ENCODE measurements at regions not wholly inside any gene's neighbourhood (a gene's known extent, or its start where the extent isn't known, plus 50 kb on each side); places are given as distances from the start of the nearest gene placed in this dataset.
A peak's percentile ranks its signal among the peaks of the same experiment; 100 is the strongest.

GRCh38 chr15:38861108-38861507 lies 296.5 kb upstream of the RASGRP1 start:
- no peak for DNase-seq (ENCODE audit: low read depth)
- Histone ChIP-seq H3K27me3 (ENCODE audit: control insufficient read depth, insufficient read depth, low read length) (no peaks in the 10 kb centered on the region), H3K4me3 (ENCODE audit: low read depth, low read length) (no peak overlapping the region), H3K36me3 (ENCODE audit: control insufficient read depth, insufficient read depth, low read length) (no peaks in the 10 kb centered on the region)
- no peak for TF ChIP-seq CTCF (IDR thresholded peaks at IDR 0.05; ENCODE audit: insufficient read depth, low read length, poor library complexity, severe bottlenecking)

- Histone ChIP-seq H3K4me3 (ENCODE audit: low read depth, low read length) (no peak overlapping the region), H3K36me3 (ENCODE audit: control insufficient read depth, insufficient read depth, low read length) (no peaks in the 10 kb centered on the region), H3K27me3 (ENCODE audit: control insufficient read depth, insufficient read depth, low read length) (no peaks in the 10 kb centered on the region)
- no peak for TF ChIP-seq CTCF (IDR thresholded peaks at IDR 0.05; ENCODE audit: insufficient read depth, low read length, poor library complexity, severe bottlenecking)
- no peak for DNase-seq (ENCODE audit: low read depth)
Measured at GRCh38 chr15:38862099-38862498, 297.5 kb upstream of the RASGRP1 start.

- DNase-seq (ENCODE audit: low read depth), result no peak
- H3K4me3 ChIP-seq (ENCODE audit: low read depth, low read length), result no peak overlapping the region
- H3K36me3 ChIP-seq (ENCODE audit: control insufficient read depth, insufficient read depth, low read length), result no peaks in the 10 kb centered on the region
- H3K27me3 ChIP-seq (ENCODE audit: control insufficient read depth, insufficient read depth, low read length), result no peaks in the 10 kb centered on the region
- TF ChIP-seq CTCF (IDR thresholded peaks at IDR 0.05; ENCODE audit: insufficient read depth, low read length, poor library complexity, severe bottlenecking), result no peak
Measured at GRCh38 chr15:38863381-38863780, 298.8 kb upstream of the RASGRP1 start.

- DNase-seq (ENCODE audit: low read depth), result no peak
- Histone ChIP-seq H3K4me3 (ENCODE audit: low read depth, low read length) (no peak overlapping the region), H3K36me3 (ENCODE audit: control insufficient read depth, insufficient read depth, low read length) (no peaks in the 10 kb centered on the region), H3K27me3 (ENCODE audit: control insufficient read depth, insufficient read depth, low read length) (no peaks in the 10 kb centered on the region)
- peak; percentile 11 for TF ChIP-seq CTCF (IDR thresholded peaks at IDR 0.05; ENCODE audit: insufficient read depth, low read length, poor library complexity, severe bottlenecking)
Measured at GRCh38 chr15:38864122-38864521, 299.5 kb upstream of the RASGRP1 start.

GRCh38 chr15:38864827-38865581 lies 300.4 kb upstream of the RASGRP1 start:
- no peaks in the 10 kb centered on the region for H3K27me3 ChIP-seq (ENCODE audit: control insufficient read depth, insufficient read depth, low read length)
- no peak for TF ChIP-seq CTCF (IDR thresholded peaks at IDR 0.05; ENCODE audit: insufficient read depth, low read length, poor library complexity, severe bottlenecking)
- no peak overlapping the region for H3K4me3 ChIP-seq (ENCODE audit: low read depth, low read length)
- H3K36me3 ChIP-seq (ENCODE audit: control insufficient read depth, insufficient read depth, low read length), result no peaks in the 10 kb centered on the region
- DNase-seq (ENCODE audit: low read depth), result no peak

- TF ChIP-seq CTCF (IDR thresholded peaks at IDR 0.05; ENCODE audit: insufficient read depth, low read length, poor library complexity, severe bottlenecking), result no peak
- Histone ChIP-seq H3K36me3 (ENCODE audit: control insufficient read depth, insufficient read depth, low read length) (no peaks in the 10 kb centered on the region), H3K27me3 (ENCODE audit: control insufficient read depth, insufficient read depth, low read length) (no peaks in the 10 kb centered on the region), H3K4me3 (ENCODE audit: low read depth, low read length) (no peak overlapping the region)
- DNase-seq (ENCODE audit: low read depth), result no peak
Measured at GRCh38 chr15:38867556-38867955, 302.9 kb upstream of the RASGRP1 start.

All from kidney epithelial cell (primary cell).